ENCODE measurements at regions not wholly inside any gene's neighbourhood (a gene's known extent, or its start where the extent isn't known, plus 50 kb on each side); places are given as distances from the start of the nearest gene placed in this dataset.

DNA sequence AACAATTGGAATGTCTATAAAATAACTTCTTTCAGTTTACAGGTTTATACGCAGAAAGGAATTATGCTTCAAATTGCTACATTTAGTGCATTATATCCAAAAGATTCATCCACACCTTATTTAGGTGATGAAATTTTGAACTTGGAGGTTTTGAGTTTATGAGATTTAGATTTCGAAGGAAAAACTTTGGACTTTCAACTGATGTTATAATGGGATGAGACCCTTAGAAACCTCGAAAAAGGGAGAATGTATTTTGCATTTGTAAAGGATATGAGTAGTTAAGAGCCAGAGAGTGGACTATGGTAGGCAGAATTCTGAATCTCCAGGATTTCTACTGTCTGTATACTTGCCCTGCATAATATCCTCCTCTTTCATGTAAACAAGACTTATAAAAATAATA lies 851.6 kb upstream of the MGAT4C start:
- Mint-ChIP-seq H3K9me3 (peaks cover 3% of the 10 kb centered on the region), H3K27me3 (no peaks in the 10 kb centered on the region), H3K27ac (no peak overlapping the region), H3K4me1 (ENCODE audit: low read depth) (no peaks in the 10 kb centered on the region), H3K4me3 (no peak overlapping the region), H3K36me3 (ENCODE audit: low read depth) (no peaks in the 10 kb centered on the region)
- POLR2A ChIA-PET = no interaction called here
- no peak for ATAC-seq (ENCODE audit: poor library complexity)
- TF ChIP-seq, protein P1, sequence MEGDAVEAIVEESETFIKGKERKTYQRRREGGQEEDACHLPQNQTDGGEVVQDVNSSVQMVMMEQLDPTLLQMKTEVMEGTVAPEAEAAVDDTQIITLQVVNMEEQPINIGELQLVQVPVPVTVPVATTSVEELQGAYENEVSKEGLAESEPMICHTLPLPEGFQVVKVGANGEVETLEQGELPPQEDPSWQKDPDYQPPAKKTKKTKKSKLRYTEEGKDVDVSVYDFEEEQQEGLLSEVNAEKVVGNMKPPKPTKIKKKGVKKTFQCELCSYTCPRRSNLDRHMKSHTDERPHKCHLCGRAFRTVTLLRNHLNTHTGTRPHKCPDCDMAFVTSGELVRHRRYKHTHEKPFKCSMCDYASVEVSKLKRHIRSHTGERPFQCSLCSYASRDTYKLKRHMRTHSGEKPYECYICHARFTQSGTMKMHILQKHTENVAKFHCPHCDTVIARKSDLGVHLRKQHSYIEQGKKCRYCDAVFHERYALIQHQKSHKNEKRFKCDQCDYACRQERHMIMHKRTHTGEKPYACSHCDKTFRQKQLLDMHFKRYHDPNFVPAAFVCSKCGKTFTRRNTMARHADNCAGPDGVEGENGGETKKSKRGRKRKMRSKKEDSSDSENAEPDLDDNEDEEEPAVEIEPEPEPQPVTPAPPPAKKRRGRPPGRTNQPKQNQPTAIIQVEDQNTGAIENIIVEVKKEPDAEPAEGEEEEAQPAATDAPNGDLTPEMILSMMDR (IDR thresholded peaks at IDR 0.05) = no peak
- CTCF ChIA-PET = no interaction called here
- DNase-seq = no peak
- no peak overlapping the region for H3K27ac ChIP-seq (ENCODE audit: low read depth in 1 of 2, low read length in 2 of 2)
- no peaks in the 10 kb centered on the region for H3K9me3 ChIP-seq (ENCODE audit: control insufficient read depth in 1 of 2, insufficient read depth in 1 of 2, low read length in 2 of 2)
- intact Hi-C loops (cut with DNase I, micrococcal nuclease) = no loop called here
- no peaks in the 10 kb centered on the region for H3K27me3 ChIP-seq (ENCODE audit: control insufficient read depth in 1 of 2, insufficient read depth in 2 of 2, low read length in 2 of 2)
- no peaks in the 10 kb centered on the region for H3K4me1 ChIP-seq (ENCODE audit: insufficient read depth, low read length)
- H3K4me3 ChIP-seq (ENCODE audit: low read length) = no peak overlapping the region
- H3K36me3 ChIP-seq (ENCODE audit: insufficient read depth, low read length) = no peaks in the 10 kb centered on the region

DNA sequence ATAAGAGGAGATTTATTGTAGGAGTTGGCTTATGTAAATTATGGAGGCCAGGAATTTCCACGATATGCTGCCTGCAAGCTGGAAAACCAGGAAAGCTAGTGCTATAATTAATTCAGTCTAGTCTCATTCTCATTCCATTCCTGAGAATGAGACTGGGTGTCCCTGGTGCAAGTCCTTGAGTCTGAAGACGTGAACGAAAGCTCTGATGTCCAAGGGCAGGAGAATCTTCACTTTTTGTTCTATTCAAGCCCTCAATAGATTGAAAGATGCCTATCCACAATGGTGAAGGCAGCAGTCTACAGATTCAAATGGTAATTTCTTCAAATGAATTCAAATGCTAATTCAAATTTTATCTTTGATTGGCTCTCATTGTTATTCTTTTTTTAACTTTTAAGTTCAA lies 851.1 kb upstream of the MGAT4C start:
- intact Hi-C loops (cut with DNase I, micrococcal nuclease) = no loop called here
- no peak overlapping the region for H3K27ac ChIP-seq (ENCODE audit: low read depth in 1 of 2, low read length in 2 of 2)
- H3K9me3 Mint-ChIP-seq = peaks cover 3% of the 10 kb centered on the region
- TF ChIP-seq, protein P1 (IDR thresholded peaks at IDR 0.05) = no peak
- no peak overlapping the region for H3K4me3 ChIP-seq (ENCODE audit: low read length)
- ATAC-seq (ENCODE audit: poor library complexity) = no peak
- H3K27me3 ChIP-seq (ENCODE audit: control insufficient read depth in 1 of 2, insufficient read depth in 2 of 2, low read length in 2 of 2) = no peaks in the 10 kb centered on the region
- H3K27ac Mint-ChIP-seq = no peak overlapping the region
- no peaks in the 10 kb centered on the region for H3K27me3 Mint-ChIP-seq
- H3K4me1 ChIP-seq (ENCODE audit: insufficient read depth, low read length) = no peaks in the 10 kb centered on the region
- H3K36me3 Mint-ChIP-seq (ENCODE audit: low read depth) = no peaks in the 10 kb centered on the region
- ChIA-PET CTCF (no interaction called here), POLR2A (no interaction called here)
- no peaks in the 10 kb centered on the region for H3K9me3 ChIP-seq (ENCODE audit: control insufficient read depth in 1 of 2, insufficient read depth in 1 of 2, low read length in 2 of 2)
- no peaks in the 10 kb centered on the region for H3K4me1 Mint-ChIP-seq (ENCODE audit: low read depth)
- no peaks in the 10 kb centered on the region for H3K36me3 ChIP-seq (ENCODE audit: insufficient read depth, low read length)
- no peak overlapping the region for H3K4me3 Mint-ChIP-seq
- DNase-seq = no peak

DNA sequence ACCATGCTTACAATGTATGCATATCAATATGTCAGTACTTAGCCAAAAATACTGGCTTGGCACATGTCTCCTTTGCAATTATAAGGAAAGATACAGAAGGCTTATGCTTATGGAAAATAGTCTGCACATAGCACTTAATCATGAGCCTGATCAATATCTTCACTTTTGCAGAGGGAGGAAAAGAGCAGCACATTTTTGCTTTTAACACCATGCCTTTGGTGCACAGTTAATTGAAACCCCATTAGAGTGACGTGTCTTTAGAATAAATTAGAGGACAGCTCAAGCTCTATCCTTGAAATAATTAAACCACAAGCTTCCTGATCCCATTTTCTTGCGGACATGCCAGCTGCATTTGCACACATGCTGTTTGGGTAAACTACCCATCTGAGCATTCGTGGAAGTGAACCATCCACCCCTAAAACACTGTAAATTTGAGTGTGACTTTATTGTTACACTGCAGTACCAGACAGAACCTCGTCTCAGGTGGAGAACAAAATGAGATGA lies 839.9 kb upstream of the MGAT4C start:
- Histone ChIP-seq H3K27ac (ENCODE audit: low read depth in 1 of 2, low read length in 2 of 2) (no peak overlapping the region), H3K9me3 (ENCODE audit: control insufficient read depth in 1 of 2, insufficient read depth in 1 of 2, low read length in 2 of 2) (no peaks in the 10 kb centered on the region), H3K4me3 (ENCODE audit: low read length) (no peak overlapping the region), H3K36me3 (ENCODE audit: insufficient read depth, low read length) (no peaks in the 10 kb centered on the region), H3K27me3 (ENCODE audit: control insufficient read depth in 1 of 2, insufficient read depth in 2 of 2, low read length in 2 of 2) (no peaks in the 10 kb centered on the region), H3K4me1 (ENCODE audit: insufficient read depth, low read length) (no peaks in the 10 kb centered on the region)
- H3K9me3 Mint-ChIP-seq = peaks cover 11% of the 10 kb centered on the region
- no peak overlapping the region for H3K4me3 Mint-ChIP-seq
- TF ChIP-seq, protein P1 (IDR thresholded peaks at IDR 0.05) = no peak
- no peaks in the 10 kb centered on the region for H3K36me3 Mint-ChIP-seq (ENCODE audit: low read depth)
- no peaks in the 10 kb centered on the region for H3K4me1 Mint-ChIP-seq (ENCODE audit: low read depth)
- ChIA-PET POLR2A (no interaction called here), CTCF (no interaction called here)
- ATAC-seq (ENCODE audit: poor library complexity) (no peak), DNase-seq (no peak)
- H3K27ac Mint-ChIP-seq = no peak overlapping the region
- intact Hi-C loops (cut with DNase I, micrococcal nuclease) = no loop called here
- no peaks in the 10 kb centered on the region for H3K27me3 Mint-ChIP-seq

Data from CD4-positive, alpha-beta T cell (primary cell).